ENCODE measurements at regions not wholly inside any gene's neighbourhood (a gene's known extent, or its start where the extent isn't known, plus 50 kb on each side); places are given as distances from the start of the nearest gene placed in this dataset.

DNA sequence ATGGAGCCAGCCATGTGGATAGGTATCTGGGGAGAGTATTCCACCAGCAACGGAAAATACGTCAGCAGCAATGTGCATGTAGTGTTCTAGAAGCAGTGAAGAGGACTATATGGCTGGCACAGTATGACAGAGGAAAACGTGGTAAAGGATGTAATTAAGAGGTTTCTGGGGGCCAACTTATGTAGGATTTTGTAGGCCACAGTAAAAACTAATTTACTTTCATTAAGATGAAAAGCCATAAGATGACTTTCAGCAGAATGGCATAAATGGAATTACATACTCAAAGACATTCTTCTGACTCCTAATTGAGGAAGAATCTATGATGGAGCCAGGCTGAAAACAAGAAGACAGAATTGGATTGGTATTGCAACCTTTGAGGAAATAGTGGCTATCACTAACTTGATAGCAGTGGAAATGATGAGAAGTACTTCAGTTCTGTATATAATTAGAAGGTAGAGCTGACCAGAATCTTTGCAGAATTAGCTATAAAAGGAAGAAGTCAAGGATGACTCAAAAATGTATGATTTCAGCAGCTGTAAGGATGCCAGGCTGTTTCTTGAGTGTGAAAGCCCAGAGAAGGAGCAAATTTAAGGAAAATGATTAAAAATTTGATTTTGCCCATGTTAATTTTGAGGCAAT lies 156.7 kb downstream of the MBL2 start:
- peaks cover 0 to 2% (median 0%) of the 10 kb centered on the region in 9 donors for H3K9me3 Mint-ChIP-seq
- ATAC-seq (no peak), DNase-seq (no peak)
- H3K27me3 Mint-ChIP-seq, result no peaks in the 10 kb centered on the region
- no peaks in the 10 kb centered on the region for H3K36me3 Mint-ChIP-seq
- H3K4me1 Mint-ChIP-seq, result no peaks in the 10 kb centered on the region
- POLR2A ChIA-PET, result no interaction called here
- no peak overlapping the region for H3K4me3 Mint-ChIP-seq
- H3K27ac Mint-ChIP-seq, result no peak overlapping the region

DNA sequence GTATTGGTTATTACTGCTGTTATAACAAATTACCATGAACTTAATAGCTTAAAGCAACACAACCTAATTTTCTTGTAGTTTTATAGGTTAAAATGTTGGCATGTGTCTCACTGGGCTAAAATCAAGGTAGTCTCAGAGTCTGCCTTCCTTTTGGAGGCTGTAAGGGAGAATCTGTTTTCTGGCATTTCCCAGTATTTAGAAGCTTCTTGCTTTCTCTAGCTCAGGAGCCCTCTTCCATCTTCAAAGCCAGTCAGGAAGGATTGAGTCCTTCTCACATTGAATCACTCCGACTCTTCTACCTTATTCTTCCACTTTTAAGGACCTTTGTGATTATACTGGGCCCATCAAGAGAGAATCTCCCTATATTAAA lies 156.2 kb downstream of the MBL2 start:
- Mint-ChIP-seq H3K36me3 (no peaks in the 10 kb centered on the region), H3K4me1 (no peaks in the 10 kb centered on the region), H3K4me3 (no peak overlapping the region), H3K27me3 (no peaks in the 10 kb centered on the region), H3K9me3 (peaks cover 0 to 2% (median 0%) of the 10 kb centered on the region in 9 donors), H3K27ac (no peak overlapping the region)
- POLR2A ChIA-PET, result no interaction called here
- ATAC-seq, result no peak
- DNase-seq, result no peak

DNA sequence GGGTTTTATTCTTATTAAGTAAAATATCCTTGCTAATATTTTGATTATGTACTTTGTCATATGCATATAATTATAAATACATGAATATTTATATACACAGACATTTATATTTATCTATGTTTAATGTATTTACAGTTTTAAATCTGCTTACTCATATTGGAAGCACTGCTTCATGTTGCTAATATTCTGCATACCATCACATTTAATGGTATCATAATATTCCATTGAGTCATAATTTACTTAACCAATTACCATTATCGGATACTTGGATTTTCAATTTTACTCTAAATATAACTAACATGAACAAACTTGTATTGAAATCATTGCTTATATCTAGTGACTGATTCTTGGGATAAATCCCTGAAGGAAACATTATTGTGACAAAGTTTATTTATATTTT lies 155.2 kb downstream of the MBL2 start:
- Mint-ChIP-seq H3K4me3 (no peak overlapping the region), H3K27me3 (no peaks in the 10 kb centered on the region), H3K4me1 (no peaks in the 10 kb centered on the region), H3K36me3 (no peaks in the 10 kb centered on the region), H3K9me3 (peaks cover 0 to 2% (median 0%) of the 10 kb centered on the region in 9 donors), H3K27ac (no peak overlapping the region)
- ATAC-seq (no peak), DNase-seq (no peak)
- POLR2A ChIA-PET, result no interaction called here

DNA sequence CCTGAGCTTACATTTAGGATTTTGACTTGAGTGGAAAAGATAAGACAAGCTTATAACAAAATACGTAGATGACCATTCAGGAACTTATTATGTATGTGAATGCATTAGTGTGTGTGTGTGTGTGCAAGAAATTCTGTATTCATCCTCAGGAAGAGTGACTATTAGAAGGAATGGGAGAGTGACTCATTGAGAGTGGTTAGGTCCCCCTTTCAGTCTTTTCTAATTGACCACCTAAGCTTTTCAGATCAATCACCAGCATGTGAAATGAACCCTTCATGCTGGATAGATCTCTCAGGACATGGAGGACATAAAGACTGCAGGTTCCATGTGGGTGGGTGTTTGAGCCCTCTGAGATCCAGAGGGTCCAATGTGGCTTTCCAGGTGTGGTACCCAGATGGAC lies 153.5 kb downstream of the MBL2 start:
- Mint-ChIP-seq H3K36me3 (no peaks in the 10 kb centered on the region), H3K4me1 (no peaks in the 10 kb centered on the region), H3K27ac (no peak overlapping the region), H3K27me3 (no peaks in the 10 kb centered on the region), H3K9me3 (peaks cover 0 to 2% (median 0%) of the 10 kb centered on the region in 9 donors), H3K4me3 (no peak overlapping the region)
- DNase-seq (no peak), ATAC-seq (no peak)
- POLR2A ChIA-PET, result no interaction called here

DNA sequence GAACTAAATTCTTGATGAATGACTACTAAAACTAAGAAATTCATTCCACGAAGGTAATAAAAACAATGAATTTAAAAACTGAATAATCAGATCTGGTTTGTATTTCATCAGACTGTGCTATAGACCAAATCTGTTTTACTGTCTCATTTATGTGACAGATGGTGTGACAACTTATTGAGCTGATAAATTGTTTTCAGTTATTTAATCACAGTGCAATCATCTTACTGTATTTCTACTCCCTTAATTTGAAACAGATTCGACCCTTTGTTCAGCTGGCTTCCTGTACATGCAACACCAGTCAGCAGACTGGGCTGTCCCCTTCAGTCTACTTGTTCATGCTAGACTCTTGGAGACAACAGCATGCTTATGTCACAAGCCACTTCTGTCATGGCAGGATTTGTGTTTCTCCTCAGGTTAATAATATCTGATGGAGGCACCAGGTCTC lies 150.9 kb downstream of the MBL2 start:
- H3K4me1 Mint-ChIP-seq, result no peaks in the 10 kb centered on the region

DNA sequence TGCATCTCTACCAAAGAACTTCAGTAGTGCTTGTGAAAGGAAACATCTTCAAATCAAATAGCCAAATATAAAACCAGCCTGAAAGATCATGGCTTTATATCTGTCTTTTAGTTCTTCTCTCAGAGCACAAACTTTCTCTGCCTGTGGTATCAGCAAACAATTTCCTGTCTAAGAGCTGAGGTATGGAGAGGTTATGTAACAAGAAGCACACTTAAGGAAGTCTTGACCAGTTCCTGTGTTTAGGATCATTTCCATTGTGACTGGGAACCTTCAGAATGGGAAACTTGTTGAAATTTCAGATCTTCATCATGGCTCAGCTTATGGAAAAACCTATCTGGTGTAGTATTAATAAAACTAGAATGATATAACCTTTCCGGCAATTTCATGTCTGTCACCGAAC lies 148.8 kb downstream of the MBL2 start:
- Mint-ChIP-seq H3K36me3 (no peaks in the 10 kb centered on the region), H3K27me3 (no peaks in the 10 kb centered on the region), H3K4me1 (no peaks in the 10 kb centered on the region), H3K9me3 (peaks cover 0 to 2% (median 0%) of the 10 kb centered on the region in 9 donors), H3K27ac (no peak overlapping the region), H3K4me3 (no peak overlapping the region)
- POLR2A ChIA-PET, result no interaction called here
- DNase-seq (no peak), ATAC-seq (no peak)

More for the DNA sequence above, 150.9 kb downstream of the MBL2 start:
- no peak overlapping the region for H3K4me3 Mint-ChIP-seq
- H3K9me3 Mint-ChIP-seq, result peaks cover 0 to 2% (median 0%) of the 10 kb centered on the region in 9 donors
- POLR2A ChIA-PET, result no interaction called here
- no peaks in the 10 kb centered on the region for H3K36me3 Mint-ChIP-seq
- H3K27me3 Mint-ChIP-seq, result no peaks in the 10 kb centered on the region
- ATAC-seq (no peak), DNase-seq (no peak)
- H3K27ac Mint-ChIP-seq, result no peak overlapping the region

GRCh38 chr10:52627279-52627678 lies 145.3 kb downstream of the MBL2 start:
- no peak overlapping the region for H3K27ac Mint-ChIP-seq
- H3K4me3 Mint-ChIP-seq, result no peak overlapping the region
- H3K27me3 Mint-ChIP-seq, result no peaks in the 10 kb centered on the region
- DNase-seq (no peak), ATAC-seq (no peak)
- H3K36me3 Mint-ChIP-seq, result no peaks in the 10 kb centered on the region
- H3K4me1 Mint-ChIP-seq, result no peaks in the 10 kb centered on the region
- H3K9me3 Mint-ChIP-seq, result peaks cover 0 to 9% (median 0%) of the 10 kb centered on the region in 9 donors
- POLR2A ChIA-PET, result no interaction called here

- ATAC-seq, result no peak
- DNase-seq, result no peak
- POLR2A ChIA-PET, result no interaction called here
- no peak overlapping the region for H3K4me3 Mint-ChIP-seq
- H3K4me1 Mint-ChIP-seq, result no peaks in the 10 kb centered on the region
- H3K27me3 Mint-ChIP-seq, result no peaks in the 10 kb centered on the region
- H3K9me3 Mint-ChIP-seq, result peaks cover 0 to 9% (median 0%) of the 10 kb centered on the region in 9 donors
- H3K36me3 Mint-ChIP-seq, result no peaks in the 10 kb centered on the region
- H3K27ac Mint-ChIP-seq, result no peak overlapping the region
Measured at GRCh38 chr10:52631146-52631545, 141.4 kb downstream of the MBL2 start.

DNA sequence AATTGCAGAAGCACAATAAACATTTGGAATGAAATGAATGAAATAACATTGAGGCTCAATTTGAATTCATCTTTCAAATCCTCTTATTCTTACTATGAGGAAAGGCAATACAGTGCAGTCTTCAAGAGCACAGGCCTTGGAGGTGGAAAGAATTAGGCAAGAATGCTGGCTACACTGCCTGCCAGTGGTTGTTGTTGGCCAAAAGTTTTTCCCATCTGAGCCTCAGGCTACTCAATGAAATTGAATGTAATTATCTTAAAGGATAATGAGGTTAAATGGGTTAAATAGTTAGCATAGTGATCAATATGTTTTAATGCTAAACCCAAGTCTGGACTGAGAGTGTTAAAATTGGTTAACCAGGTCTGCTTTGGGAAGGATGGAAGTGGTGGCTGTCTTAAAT lies 140.9 kb downstream of the MBL2 start:
- DNase-seq (no peak), ATAC-seq (no peak)
- Mint-ChIP-seq H3K27me3 (no peaks in the 10 kb centered on the region), H3K9me3 (peaks cover 0 to 9% (median 0%) of the 10 kb centered on the region in 9 donors), H3K4me1 (no peaks in the 10 kb centered on the region), H3K27ac (no peak overlapping the region), H3K4me3 (no peak overlapping the region), H3K36me3 (no peaks in the 10 kb centered on the region)
- POLR2A ChIA-PET, result no interaction called here

- ATAC-seq (no peak), DNase-seq (no peak)
- Mint-ChIP-seq H3K36me3 (no peaks in the 10 kb centered on the region), H3K27me3 (no peaks in the 10 kb centered on the region), H3K27ac (no peak overlapping the region), H3K4me3 (no peak overlapping the region), H3K4me1 (no peaks in the 10 kb centered on the region), H3K9me3 (peaks cover 0 to 9% (median 0%) of the 10 kb centered on the region in 9 donors)
- POLR2A ChIA-PET, result no interaction called here
Measured at GRCh38 chr10:52632591-52632990, 140.0 kb downstream of the MBL2 start.

DNA sequence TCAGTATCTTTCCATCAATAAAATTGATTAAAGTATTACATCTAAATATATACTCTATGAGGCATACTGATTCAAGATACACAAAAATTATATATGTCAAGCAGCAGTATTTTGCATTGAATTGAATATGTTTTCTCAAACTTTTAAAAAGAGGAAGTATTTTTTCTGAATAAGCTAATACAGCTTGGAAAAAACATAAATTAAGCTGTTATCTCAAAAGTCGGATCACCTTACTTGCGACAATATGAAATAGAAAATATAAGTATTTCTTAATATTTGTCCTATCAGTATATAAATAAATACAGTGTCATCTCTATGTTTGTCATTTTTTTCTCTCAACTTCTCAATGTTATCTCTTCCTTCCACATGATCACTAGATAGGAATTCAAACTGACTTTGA lies 139.3 kb downstream of the MBL2 start:
- Mint-ChIP-seq H3K27me3 (no peaks in the 10 kb centered on the region), H3K27ac (no peak overlapping the region), H3K9me3 (peaks cover 0 to 9% (median 0%) of the 10 kb centered on the region in 9 donors), H3K4me1 (no peaks in the 10 kb centered on the region), H3K36me3 (no peaks in the 10 kb centered on the region), H3K4me3 (no peak overlapping the region)
- ATAC-seq (no peak), DNase-seq (no peak)
- POLR2A ChIA-PET, result no interaction called here

DNA sequence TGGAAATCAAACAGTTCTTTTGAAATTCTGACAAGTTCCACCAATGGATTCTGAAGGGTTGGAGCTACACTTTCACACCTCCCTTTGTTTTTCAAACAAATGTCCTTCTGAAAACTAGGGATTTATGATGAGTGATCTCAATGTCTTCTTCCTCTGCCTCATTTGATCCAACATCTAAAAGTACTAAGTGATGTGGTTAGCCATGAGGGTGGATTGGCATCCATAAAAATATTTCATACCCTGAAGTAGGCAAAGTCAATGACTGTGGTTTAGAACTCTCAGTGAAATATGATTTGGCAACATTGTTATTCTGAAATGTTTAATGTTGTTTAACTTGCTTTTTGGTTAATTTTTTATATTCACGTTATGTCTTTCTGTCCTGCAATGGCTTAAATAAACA lies 136.9 kb downstream of the MBL2 start:
- no peak overlapping the region for H3K27ac Mint-ChIP-seq
- H3K36me3 Mint-ChIP-seq, result no peaks in the 10 kb centered on the region
- POLR2A ChIA-PET, result no interaction called here
- H3K27me3 Mint-ChIP-seq, result no peaks in the 10 kb centered on the region
- ATAC-seq, result no peak
- H3K4me3 Mint-ChIP-seq, result no peak overlapping the region
- peaks cover 0 to 11% (median under 1%) of the 10 kb centered on the region in 9 donors for H3K9me3 Mint-ChIP-seq
- no peaks in the 10 kb centered on the region for H3K4me1 Mint-ChIP-seq
- DNase-seq, result no peak

DNA sequence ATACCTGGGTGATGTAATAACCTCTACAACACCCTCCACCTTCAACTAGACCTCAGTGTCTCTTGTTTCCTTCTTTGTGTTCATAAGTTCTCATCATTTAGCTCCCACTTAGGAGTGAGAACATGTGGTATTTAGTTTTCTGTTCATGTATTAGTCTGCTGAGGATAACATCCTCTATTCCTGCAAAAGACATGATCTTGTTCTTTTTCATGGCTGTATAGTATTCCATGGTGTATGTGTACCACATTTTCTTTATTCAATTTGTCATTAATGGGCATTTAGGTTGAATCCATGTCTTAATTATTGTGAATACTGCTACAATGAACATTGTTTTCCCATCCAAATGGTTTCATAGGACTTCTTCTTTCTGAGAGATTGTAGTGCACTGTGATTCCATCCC lies 135.7 kb downstream of the MBL2 start:
- Mint-ChIP-seq H3K9me3 (peaks cover 0 to 11% (median under 1%) of the 10 kb centered on the region in 9 donors), H3K4me1 (no peaks in the 10 kb centered on the region), H3K27ac (no peak overlapping the region), H3K36me3 (no peaks in the 10 kb centered on the region), H3K27me3 (no peaks in the 10 kb centered on the region), H3K4me3 (no peak overlapping the region)
- POLR2A ChIA-PET, result no interaction called here
- DNase-seq (no peak), ATAC-seq (no peak)

GRCh38 chr10:52637592-52637991 lies 135.0 kb downstream of the MBL2 start:
- H3K9me3 Mint-ChIP-seq, result peaks cover 0 to 11% (median 1%) of the 10 kb centered on the region in 9 donors
- POLR2A ChIA-PET, result no interaction called here
- DNase-seq, result no peak

More at GRCh38 chr10:52637592-52637991, 135.0 kb downstream of the MBL2 start:
- ATAC-seq, result no peak
- no peak overlapping the region for H3K4me3 Mint-ChIP-seq
- no peaks in the 10 kb centered on the region for H3K36me3 Mint-ChIP-seq
- no peak overlapping the region for H3K27ac Mint-ChIP-seq
- no peaks in the 10 kb centered on the region for H3K4me1 Mint-ChIP-seq
- H3K27me3 Mint-ChIP-seq, result no peaks in the 10 kb centered on the region
